ENCODE measurements at regions not wholly inside any gene's neighbourhood (a gene's known extent, or its start where the extent isn't known, plus 50 kb on each side); places are given as distances from the start of the nearest gene placed in this dataset.
A peak's percentile ranks its signal among the peaks of the same experiment; 100 is the strongest.

GRCh38 chr7:106590209-106590816 lies 70.6 kb downstream of the CCDC71L start:
- intact Hi-C loops (cut with DNase I): no loop called here
- DNase-seq (ENCODE audit: extremely low spot score in 2 of 2): peak in 1 of 2 donors; percentile 18
- H3K9me3 ChIP-seq: no peaks in the 10 kb centered on the region
- no peaks in the 10 kb centered on the region for H3K27me3 ChIP-seq
- H3K36me3 ChIP-seq: no peaks in the 10 kb centered on the region
- H3K27ac ChIP-seq: no peak overlapping the region
- no peak for TF ChIP-seq POLR2A (IDR thresholded peaks at IDR 0.05)
- H3K4me3 ChIP-seq: no peak overlapping the region
- no peaks in the 10 kb centered on the region for H3K4me1 ChIP-seq

- Histone ChIP-seq H3K36me3 (no peaks in the 10 kb centered on the region), H3K27ac (no peak overlapping the region), H3K27me3 (no peaks in the 10 kb centered on the region), H3K4me1 (no peaks in the 10 kb centered on the region), H3K9me3 (no peaks in the 10 kb centered on the region), H3K4me3 (no peak overlapping the region)
- intact Hi-C loops (cut with DNase I): no loop called here
- DNase-seq (ENCODE audit: extremely low spot score in 2 of 2): no peak
- no peak for TF ChIP-seq CTCF (IDR thresholded peaks at IDR 0.05)
- TF ChIP-seq POLR2A (IDR thresholded peaks at IDR 0.05): no peak
- TF ChIP-seq POLR2AphosphoS5 (IDR thresholded peaks at IDR 0.05; ENCODE audit: insufficient read depth in 1 of 2, low read depth in 1 of 2): no peak
Observed at GRCh38 chr7:106589198-106589879, 71.6 kb downstream of the CCDC71L start.

GRCh38 chr7:106588422-106589197 lies 72.3 kb downstream of the CCDC71L start:
- no peaks in the 10 kb centered on the region for H3K9me3 ChIP-seq
- TF ChIP-seq POLR2AphosphoS5 (IDR thresholded peaks at IDR 0.05; ENCODE audit: insufficient read depth in 1 of 2, low read depth in 1 of 2) (no peak), POLR2A (IDR thresholded peaks at IDR 0.05) (no peak), CTCF (IDR thresholded peaks at IDR 0.05) (no peak)
- intact Hi-C loops (cut with DNase I): no loop called here

GRCh38 chr7:106584914-106585759 lies 75.8 kb downstream of the CCDC71L start:
- no peak overlapping the region for H3K27ac ChIP-seq
- intact Hi-C loops (cut with DNase I): no loop called here
- no peak for TF ChIP-seq POLR2AphosphoS5 (IDR thresholded peaks at IDR 0.05; ENCODE audit: insufficient read depth in 1 of 2, low read depth in 1 of 2)
- no peak for TF ChIP-seq CTCF (IDR thresholded peaks at IDR 0.05)
- no peak for TF ChIP-seq POLR2A (IDR thresholded peaks at IDR 0.05)
- H3K4me1 ChIP-seq: no peaks in the 10 kb centered on the region
- H3K36me3 ChIP-seq: no peaks in the 10 kb centered on the region
- no peaks in the 10 kb centered on the region for H3K9me3 ChIP-seq
- H3K27me3 ChIP-seq: no peaks in the 10 kb centered on the region
- DNase-seq (ENCODE audit: extremely low spot score in 2 of 2): peak in 1 of 2 donors; percentile 22
- no peak overlapping the region for H3K4me3 ChIP-seq

More at GRCh38 chr7:106588422-106589197, 72.3 kb downstream of the CCDC71L start:
- no peaks in the 10 kb centered on the region for H3K27me3 ChIP-seq
- no peaks in the 10 kb centered on the region for H3K36me3 ChIP-seq
- H3K27ac ChIP-seq: no peak overlapping the region
- no peak overlapping the region for H3K4me3 ChIP-seq
- no peaks in the 10 kb centered on the region for H3K4me1 ChIP-seq
- DNase-seq (ENCODE audit: extremely low spot score in 2 of 2): peak in 1 of 2 donors; percentile 75
